HCT116 (cell line): ENCODE measurements at regions not wholly inside any gene's neighbourhood (a gene's known extent, or its start where the extent isn't known, plus 50 kb on each side); places are given as distances from the start of the nearest gene placed in this dataset.

Experiments
- CBX3 ChIP-seq: IDR thresholded peaks from 2 replicates; pipeline ENCODE4 v1.6.1; 2012; ENCODE audit warnings: low read depth
- EGR1 ChIP-seq: IDR thresholded peaks from 2 replicates; pipeline ENCODE4 v1.6.1; 2012; ENCODE audit warnings: low read depth
- EZH2 ChIP-seq: fragments of 200-600 bp; sonication (generic); IDR thresholded peaks from 2 replicates; pipeline ENCODE4 v1.6.1; 2017; ENCODE audit warnings: antibody characterized with exemption, mixed run types
- JUND ChIP-seq: IDR thresholded peaks from 2 replicates; pipeline ENCODE4 v1.6.1; 2012
- POLR2A ChIP-seq: IDR thresholded peaks from 2 replicates; pipeline ENCODE4 v1.7.0; 2011; ENCODE audit warnings: borderline replicate concordance; ENCODE audit not compliant: insufficient read depth, insufficient read length; ENCODE audit errors: extremely low read depth
- POLR2AphosphoS5 ChIP-seq: IDR thresholded peaks from 2 replicates; pipeline ENCODE4 v1.6.1; 2011; ENCODE audit warnings: mild to moderate bottlenecking, low read depth, low read length, moderate library complexity
- SIN3A ChIP-seq: IDR thresholded peaks from 2 replicates; pipeline ENCODE4 v1.6.1; 2012; ENCODE audit warnings: low read depth
- TCF7L2 ChIP-seq: IDR thresholded peaks from 2 replicates; pipeline ENCODE4 v1.7.0; 2011; ENCODE audit warnings: borderline replicate concordance, inconsistent platforms; ENCODE audit not compliant: insufficient read depth, insufficient read length; ENCODE audit errors: extremely low read depth
- YY1 ChIP-seq: IDR thresholded peaks from 2 replicates; pipeline ENCODE4 v1.6.1; 2011; ENCODE audit warnings: low read length, low read depth, moderate library complexity, mild to moderate bottlenecking; ENCODE audit not compliant: insufficient replicate concordance; ENCODE audit errors: extremely low read depth
- ZFX ChIP-seq: fragments of 450-650 bp; IDR thresholded peaks from 2 replicates; pipeline ENCODE4 v1.6.1; 2017
- TF ChIP-seq, protein P1 (sequence below), 3 experiments: fragments of 200-600 bp in 1 of 3; sonication (generic) in 1 of 3; IDR thresholded peaks in 2 of 3; conservative IDR thresholded peaks in 1 of 3; 2 replicates each; pipeline ENCODE4 v1.5.1; 2012 to 2017; ENCODE audit warnings: low read depth in 2 of 3, low read length in 2 of 3, antibody characterized with exemption in 1 of 3, borderline replicate concordance in 1 of 3, control low read depth in 1 of 3, mild to moderate bottlenecking in 1 of 3, mixed read lengths in 1 of 3, mixed run types in 1 of 3, moderate library complexity in 1 of 3; ENCODE audit not compliant: insufficient read depth in 1 of 3
- TF ChIP-seq, protein P2 (sequence below): IDR thresholded peaks from 2 replicates; pipeline ENCODE4 v1.6.1; 2012
- TF ChIP-seq, protein P3 (sequence below): IDR thresholded peaks from 2 replicates; pipeline ENCODE4 v1.6.1; 2012; ENCODE audit warnings: low read depth
- TF ChIP-seq, protein P4 (sequence below): IDR thresholded peaks from 2 replicates; pipeline ENCODE4 v1.6.1; 2012

DNA sequence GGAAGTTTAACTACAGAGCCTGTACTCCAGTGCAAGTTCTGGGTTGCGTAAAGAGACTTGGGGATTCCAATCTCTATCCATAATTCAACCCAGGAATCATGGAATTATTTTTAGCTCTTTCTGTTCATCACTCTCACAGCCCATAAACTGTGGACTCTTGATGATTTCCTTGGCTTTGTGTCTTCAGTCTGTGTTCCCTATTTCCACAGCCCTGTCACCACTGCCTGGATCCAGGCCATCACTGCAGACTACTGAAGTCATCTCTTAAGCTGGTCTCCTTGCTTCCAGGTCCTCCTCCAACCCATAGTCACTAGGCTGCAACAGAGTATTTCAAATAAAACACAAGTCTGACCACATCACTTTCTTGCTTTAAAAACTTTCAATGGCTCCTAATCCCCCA is 211.7 kb downstream of the PLK2 start:
- TF ChIP-seq, protein P1, sequence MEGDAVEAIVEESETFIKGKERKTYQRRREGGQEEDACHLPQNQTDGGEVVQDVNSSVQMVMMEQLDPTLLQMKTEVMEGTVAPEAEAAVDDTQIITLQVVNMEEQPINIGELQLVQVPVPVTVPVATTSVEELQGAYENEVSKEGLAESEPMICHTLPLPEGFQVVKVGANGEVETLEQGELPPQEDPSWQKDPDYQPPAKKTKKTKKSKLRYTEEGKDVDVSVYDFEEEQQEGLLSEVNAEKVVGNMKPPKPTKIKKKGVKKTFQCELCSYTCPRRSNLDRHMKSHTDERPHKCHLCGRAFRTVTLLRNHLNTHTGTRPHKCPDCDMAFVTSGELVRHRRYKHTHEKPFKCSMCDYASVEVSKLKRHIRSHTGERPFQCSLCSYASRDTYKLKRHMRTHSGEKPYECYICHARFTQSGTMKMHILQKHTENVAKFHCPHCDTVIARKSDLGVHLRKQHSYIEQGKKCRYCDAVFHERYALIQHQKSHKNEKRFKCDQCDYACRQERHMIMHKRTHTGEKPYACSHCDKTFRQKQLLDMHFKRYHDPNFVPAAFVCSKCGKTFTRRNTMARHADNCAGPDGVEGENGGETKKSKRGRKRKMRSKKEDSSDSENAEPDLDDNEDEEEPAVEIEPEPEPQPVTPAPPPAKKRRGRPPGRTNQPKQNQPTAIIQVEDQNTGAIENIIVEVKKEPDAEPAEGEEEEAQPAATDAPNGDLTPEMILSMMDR (IDR thresholded peaks at IDR 0.05 in 2 of 3, conservative IDR thresholded peaks at IDR 0.05 in 1 of 3; ENCODE audit: borderline replicate concordance in 1 of 3, insufficient read depth in 1 of 3, low read depth in 2 of 3, low read length in 2 of 3), result no peak
- TF ChIP-seq, protein P2, sequence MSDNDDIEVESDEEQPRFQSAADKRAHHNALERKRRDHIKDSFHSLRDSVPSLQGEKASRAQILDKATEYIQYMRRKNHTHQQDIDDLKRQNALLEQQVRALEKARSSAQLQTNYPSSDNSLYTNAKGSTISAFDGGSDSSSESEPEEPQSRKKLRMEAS, result no peak
- TF ChIP-seq ZFX, result no peak
- TF ChIP-seq POLR2AphosphoS5, result no peak
- TF ChIP-seq EZH2, result no peak
- no peak for TF ChIP-seq POLR2A
- no peak for TF ChIP-seq SIN3A
- TF ChIP-seq, protein P3, sequence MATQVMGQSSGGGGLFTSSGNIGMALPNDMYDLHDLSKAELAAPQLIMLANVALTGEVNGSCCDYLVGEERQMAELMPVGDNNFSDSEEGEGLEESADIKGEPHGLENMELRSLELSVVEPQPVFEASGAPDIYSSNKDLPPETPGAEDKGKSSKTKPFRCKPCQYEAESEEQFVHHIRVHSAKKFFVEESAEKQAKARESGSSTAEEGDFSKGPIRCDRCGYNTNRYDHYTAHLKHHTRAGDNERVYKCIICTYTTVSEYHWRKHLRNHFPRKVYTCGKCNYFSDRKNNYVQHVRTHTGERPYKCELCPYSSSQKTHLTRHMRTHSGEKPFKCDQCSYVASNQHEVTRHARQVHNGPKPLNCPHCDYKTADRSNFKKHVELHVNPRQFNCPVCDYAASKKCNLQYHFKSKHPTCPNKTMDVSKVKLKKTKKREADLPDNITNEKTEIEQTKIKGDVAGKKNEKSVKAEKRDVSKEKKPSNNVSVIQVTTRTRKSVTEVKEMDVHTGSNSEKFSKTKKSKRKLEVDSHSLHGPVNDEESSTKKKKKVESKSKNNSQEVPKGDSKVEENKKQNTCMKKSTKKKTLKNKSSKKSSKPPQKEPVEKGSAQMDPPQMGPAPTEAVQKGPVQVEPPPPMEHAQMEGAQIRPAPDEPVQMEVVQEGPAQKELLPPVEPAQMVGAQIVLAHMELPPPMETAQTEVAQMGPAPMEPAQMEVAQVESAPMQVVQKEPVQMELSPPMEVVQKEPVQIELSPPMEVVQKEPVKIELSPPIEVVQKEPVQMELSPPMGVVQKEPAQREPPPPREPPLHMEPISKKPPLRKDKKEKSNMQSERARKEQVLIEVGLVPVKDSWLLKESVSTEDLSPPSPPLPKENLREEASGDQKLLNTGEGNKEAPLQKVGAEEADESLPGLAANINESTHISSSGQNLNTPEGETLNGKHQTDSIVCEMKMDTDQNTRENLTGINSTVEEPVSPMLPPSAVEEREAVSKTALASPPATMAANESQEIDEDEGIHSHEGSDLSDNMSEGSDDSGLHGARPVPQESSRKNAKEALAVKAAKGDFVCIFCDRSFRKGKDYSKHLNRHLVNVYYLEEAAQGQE, result no peak
- TF ChIP-seq CBX3, result no peak
- no peak for TF ChIP-seq YY1
- no peak for TF ChIP-seq TCF7L2
- TF ChIP-seq EGR1, result no peak
- no peak for TF ChIP-seq JUND
- TF ChIP-seq, protein P4, sequence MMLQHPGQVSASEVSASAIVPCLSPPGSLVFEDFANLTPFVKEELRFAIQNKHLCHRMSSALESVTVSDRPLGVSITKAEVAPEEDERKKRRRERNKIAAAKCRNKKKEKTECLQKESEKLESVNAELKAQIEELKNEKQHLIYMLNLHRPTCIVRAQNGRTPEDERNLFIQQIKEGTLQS, result no peak
